Vagina (tissue), 2 donors: ENCODE measurements at regions not wholly inside any gene's neighbourhood (a gene's known extent, or its start where the extent isn't known, plus 50 kb on each side); places are given as distances from the start of the nearest gene placed in this dataset.

Experiments
- POLR2AphosphoS5 ChIP-seq, 2 donors: sonication (generic); formaldehyde crosslinking; IDR thresholded peaks; one replicate each; pipeline ENCODE4 v1.9.0; 2017; ENCODE audit warnings: antibody characterized with exemption in 2 of 2, mild to moderate bottlenecking in 2 of 2, low read depth in 1 of 2; ENCODE audit not compliant: insufficient read depth in 1 of 2
- TF ChIP-seq, protein P1 (sequence below), 3 experiments: fragments of 450-650 bp in 2 of 3; fragments of 200-600 bp in 1 of 3; sonication (generic) in 1 of 3; IDR thresholded peaks; one replicate each; pipeline ENCODE4 v1.5.1; 2017 to 2019; ENCODE audit warnings: antibody characterized with exemption in 3 of 3, mild to moderate bottlenecking in 2 of 3, moderate library complexity in 2 of 3

DNA sequence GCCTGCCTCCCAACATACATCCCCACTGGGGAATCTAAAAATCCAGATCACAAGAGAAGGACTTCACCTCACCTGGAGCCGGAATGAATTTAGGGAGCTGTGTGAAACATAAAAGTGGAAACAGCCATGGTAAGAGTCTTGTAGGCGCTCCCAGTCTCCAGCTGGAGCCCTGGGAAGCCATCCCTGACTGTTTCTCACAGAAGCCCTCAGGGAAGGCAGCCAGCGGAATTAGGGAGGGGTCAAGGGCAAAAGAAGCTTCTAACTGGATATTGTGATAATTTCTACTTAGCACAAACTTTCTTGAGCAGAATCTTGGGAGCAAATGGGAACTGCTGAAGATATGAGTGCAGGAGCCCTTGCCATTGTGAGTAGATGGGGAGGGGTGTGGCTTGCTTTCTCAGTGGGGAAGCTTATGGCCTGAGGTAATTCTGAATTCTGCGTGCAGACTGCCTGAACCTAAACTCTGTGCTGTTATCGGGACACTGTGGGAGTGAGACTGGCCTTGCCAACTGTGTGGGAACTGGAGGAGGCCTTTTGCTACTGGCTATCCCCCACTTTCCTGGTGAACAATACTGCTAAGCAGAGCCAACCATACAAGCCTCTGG lies 174.4 kb upstream of the SMC2 start:
- TF ChIP-seq, protein P1, sequence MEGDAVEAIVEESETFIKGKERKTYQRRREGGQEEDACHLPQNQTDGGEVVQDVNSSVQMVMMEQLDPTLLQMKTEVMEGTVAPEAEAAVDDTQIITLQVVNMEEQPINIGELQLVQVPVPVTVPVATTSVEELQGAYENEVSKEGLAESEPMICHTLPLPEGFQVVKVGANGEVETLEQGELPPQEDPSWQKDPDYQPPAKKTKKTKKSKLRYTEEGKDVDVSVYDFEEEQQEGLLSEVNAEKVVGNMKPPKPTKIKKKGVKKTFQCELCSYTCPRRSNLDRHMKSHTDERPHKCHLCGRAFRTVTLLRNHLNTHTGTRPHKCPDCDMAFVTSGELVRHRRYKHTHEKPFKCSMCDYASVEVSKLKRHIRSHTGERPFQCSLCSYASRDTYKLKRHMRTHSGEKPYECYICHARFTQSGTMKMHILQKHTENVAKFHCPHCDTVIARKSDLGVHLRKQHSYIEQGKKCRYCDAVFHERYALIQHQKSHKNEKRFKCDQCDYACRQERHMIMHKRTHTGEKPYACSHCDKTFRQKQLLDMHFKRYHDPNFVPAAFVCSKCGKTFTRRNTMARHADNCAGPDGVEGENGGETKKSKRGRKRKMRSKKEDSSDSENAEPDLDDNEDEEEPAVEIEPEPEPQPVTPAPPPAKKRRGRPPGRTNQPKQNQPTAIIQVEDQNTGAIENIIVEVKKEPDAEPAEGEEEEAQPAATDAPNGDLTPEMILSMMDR (IDR thresholded peaks at IDR 0.05): no peak
- TF ChIP-seq POLR2AphosphoS5 (IDR thresholded peaks at IDR 0.05; ENCODE audit: insufficient read depth in 1 of 2, low read depth in 1 of 2): no peak
